Liver (tissue), 3 donors: ENCODE measurements at regions not wholly inside any gene's neighbourhood (a gene's known extent, or its start where the extent isn't known, plus 50 kb on each side); places are given as distances from the start of the nearest gene placed in this dataset.
"Not testable (repeated sequence)": the region's sequence is repeated elsewhere in the genome, so short reads cannot be mapped to it uniquely, and the experiment has no call there.

Source experiments
- FOXA1 ChIP-seq: IDR thresholded peaks from 2 replicates; pipeline ENCODE4 v1.6.1; 2016; ENCODE audit warnings: antibody characterized with exemption
- HNF4A ChIP-seq, 2 donors: conservative IDR thresholded peaks; 2 replicates each; pipeline ENCODE4 v1.6.1; 2016; ENCODE audit warnings: antibody characterized with exemption in 2 of 2, mild to moderate bottlenecking in 2 of 2
- RAD21 ChIP-seq, 2 donors: IDR thresholded peaks; 2 replicates each; pipeline ENCODE4 v1.6.1; 2016; ENCODE audit warnings: antibody characterized with exemption in 2 of 2, mild to moderate bottlenecking in 2 of 2
- TAF1 ChIP-seq: conservative IDR thresholded peaks from 2 replicates; pipeline ENCODE4 v1.6.1; 2016; ENCODE audit warnings: antibody characterized with exemption, mild to moderate bottlenecking
- TF ChIP-seq, protein P1 (sequence below): fragments of 150-350 bp; IDR thresholded peaks from 2 replicates; pipeline ENCODE4 v1.5.1; 2017; ENCODE audit warnings: improper control_type of control experiment, low read depth, low read length; ENCODE audit not compliant: missing input control
- TF ChIP-seq, protein P2 (sequence below): IDR thresholded peaks from 2 replicates; pipeline ENCODE4 v1.6.1; 2016; ENCODE audit warnings: antibody characterized with exemption
- TF ChIP-seq, protein P3 (sequence below): IDR thresholded peaks from 2 replicates; pipeline ENCODE4 v1.6.1; 2016; ENCODE audit warnings: antibody characterized with exemption, mild to moderate bottlenecking
- donor health status: healthy.
- donor health status: healthy.

DNA sequence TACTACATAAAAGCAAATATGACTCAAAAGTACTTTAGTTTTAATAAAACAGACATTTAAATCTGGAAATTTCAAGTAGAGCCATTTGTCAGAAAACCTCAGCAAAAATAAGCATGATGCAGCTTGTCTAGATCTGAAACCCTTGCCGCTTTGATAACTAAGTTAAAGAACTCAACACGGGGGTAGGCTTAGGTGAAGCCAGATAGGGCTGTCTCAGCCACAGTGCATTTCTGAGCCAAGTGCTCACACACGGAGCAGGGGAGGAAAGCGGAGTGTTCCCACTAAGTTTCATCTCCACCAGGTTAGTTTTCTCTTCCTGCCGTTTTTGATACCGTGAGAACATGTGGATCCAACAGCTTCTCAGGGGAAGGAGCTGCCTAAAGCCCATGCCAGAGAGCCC lies 303.5 kb downstream of the BCL2L11 start:
- TF ChIP-seq, protein P1, sequence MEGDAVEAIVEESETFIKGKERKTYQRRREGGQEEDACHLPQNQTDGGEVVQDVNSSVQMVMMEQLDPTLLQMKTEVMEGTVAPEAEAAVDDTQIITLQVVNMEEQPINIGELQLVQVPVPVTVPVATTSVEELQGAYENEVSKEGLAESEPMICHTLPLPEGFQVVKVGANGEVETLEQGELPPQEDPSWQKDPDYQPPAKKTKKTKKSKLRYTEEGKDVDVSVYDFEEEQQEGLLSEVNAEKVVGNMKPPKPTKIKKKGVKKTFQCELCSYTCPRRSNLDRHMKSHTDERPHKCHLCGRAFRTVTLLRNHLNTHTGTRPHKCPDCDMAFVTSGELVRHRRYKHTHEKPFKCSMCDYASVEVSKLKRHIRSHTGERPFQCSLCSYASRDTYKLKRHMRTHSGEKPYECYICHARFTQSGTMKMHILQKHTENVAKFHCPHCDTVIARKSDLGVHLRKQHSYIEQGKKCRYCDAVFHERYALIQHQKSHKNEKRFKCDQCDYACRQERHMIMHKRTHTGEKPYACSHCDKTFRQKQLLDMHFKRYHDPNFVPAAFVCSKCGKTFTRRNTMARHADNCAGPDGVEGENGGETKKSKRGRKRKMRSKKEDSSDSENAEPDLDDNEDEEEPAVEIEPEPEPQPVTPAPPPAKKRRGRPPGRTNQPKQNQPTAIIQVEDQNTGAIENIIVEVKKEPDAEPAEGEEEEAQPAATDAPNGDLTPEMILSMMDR, result not testable (repeated sequence)
- TF ChIP-seq TAF1; RAD21 (IDR thresholded peaks at IDR 0.05); HNF4A (conservative IDR thresholded peaks at IDR 0.05); FOXA1: not testable (repeated sequence)
- TF ChIP-seq, protein P2, sequence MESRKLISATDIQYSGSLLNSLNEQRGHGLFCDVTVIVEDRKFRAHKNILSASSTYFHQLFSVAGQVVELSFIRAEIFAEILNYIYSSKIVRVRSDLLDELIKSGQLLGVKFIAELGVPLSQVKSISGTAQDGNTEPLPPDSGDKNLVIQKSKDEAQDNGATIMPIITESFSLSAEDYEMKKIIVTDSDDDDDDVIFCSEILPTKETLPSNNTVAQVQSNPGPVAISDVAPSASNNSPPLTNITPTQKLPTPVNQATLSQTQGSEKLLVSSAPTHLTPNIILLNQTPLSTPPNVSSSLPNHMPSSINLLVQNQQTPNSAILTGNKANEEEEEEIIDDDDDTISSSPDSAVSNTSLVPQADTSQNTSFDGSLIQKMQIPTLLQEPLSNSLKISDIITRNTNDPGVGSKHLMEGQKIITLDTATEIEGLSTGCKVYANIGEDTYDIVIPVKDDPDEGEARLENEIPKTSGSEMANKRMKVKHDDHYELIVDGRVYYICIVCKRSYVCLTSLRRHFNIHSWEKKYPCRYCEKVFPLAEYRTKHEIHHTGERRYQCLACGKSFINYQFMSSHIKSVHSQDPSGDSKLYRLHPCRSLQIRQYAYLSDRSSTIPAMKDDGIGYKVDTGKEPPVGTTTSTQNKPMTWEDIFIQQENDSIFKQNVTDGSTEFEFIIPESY, result not testable (repeated sequence)
- TF ChIP-seq, protein P3, sequence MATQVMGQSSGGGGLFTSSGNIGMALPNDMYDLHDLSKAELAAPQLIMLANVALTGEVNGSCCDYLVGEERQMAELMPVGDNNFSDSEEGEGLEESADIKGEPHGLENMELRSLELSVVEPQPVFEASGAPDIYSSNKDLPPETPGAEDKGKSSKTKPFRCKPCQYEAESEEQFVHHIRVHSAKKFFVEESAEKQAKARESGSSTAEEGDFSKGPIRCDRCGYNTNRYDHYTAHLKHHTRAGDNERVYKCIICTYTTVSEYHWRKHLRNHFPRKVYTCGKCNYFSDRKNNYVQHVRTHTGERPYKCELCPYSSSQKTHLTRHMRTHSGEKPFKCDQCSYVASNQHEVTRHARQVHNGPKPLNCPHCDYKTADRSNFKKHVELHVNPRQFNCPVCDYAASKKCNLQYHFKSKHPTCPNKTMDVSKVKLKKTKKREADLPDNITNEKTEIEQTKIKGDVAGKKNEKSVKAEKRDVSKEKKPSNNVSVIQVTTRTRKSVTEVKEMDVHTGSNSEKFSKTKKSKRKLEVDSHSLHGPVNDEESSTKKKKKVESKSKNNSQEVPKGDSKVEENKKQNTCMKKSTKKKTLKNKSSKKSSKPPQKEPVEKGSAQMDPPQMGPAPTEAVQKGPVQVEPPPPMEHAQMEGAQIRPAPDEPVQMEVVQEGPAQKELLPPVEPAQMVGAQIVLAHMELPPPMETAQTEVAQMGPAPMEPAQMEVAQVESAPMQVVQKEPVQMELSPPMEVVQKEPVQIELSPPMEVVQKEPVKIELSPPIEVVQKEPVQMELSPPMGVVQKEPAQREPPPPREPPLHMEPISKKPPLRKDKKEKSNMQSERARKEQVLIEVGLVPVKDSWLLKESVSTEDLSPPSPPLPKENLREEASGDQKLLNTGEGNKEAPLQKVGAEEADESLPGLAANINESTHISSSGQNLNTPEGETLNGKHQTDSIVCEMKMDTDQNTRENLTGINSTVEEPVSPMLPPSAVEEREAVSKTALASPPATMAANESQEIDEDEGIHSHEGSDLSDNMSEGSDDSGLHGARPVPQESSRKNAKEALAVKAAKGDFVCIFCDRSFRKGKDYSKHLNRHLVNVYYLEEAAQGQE, result not testable (repeated sequence)
